ENCODE measurements at regions not wholly inside any gene's neighbourhood (a gene's known extent, or its start where the extent isn't known, plus 50 kb on each side); places are given as distances from the start of the nearest gene placed in this dataset.
A peak's percentile ranks its signal among the peaks of the same experiment; 100 is the strongest.
"Not testable (repeated sequence)": the region's sequence is repeated elsewhere in the genome, so short reads cannot be mapped to it uniquely, and the experiment has no call there.

- DNase-seq: no peak
Observed at GRCh38 chr10:43922335-43923280, 273.9 kb upstream of the ZNF32 start.

DNA sequence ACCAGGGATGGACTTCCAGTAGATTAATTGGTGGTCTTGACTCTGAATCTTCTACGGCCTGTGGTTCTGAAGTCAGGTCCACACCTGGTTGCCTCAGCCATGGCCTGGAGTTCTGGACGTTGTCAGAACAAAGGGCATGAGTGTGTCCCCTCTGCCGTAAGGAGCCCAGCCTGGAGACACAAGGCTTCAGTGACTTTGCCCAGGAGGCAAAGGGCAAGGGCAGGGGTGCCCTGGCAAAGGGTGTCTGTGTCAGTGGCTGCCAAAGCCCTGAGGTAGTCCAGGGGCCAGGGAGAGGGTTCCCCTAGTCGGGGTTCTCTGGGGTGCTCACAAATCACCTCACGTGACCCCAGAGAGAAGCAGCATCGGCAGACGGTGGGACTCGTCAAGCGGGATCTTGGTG lies 273.2 kb upstream of the ZNF32 start:
- DNase-seq: no peak

GRCh38 chr10:43921478-43921877 lies 272.8 kb upstream of the ZNF32 start:
- DNase-seq: no peak

- not testable (repeated sequence) for DNase-seq
Observed at GRCh38 chr10:43920236-43920758, 271.6 kb upstream of the ZNF32 start.

GRCh38 chr10:43913676-43914235 lies 265.1 kb upstream of the ZNF32 start:
- no peak for DNase-seq

DNA sequence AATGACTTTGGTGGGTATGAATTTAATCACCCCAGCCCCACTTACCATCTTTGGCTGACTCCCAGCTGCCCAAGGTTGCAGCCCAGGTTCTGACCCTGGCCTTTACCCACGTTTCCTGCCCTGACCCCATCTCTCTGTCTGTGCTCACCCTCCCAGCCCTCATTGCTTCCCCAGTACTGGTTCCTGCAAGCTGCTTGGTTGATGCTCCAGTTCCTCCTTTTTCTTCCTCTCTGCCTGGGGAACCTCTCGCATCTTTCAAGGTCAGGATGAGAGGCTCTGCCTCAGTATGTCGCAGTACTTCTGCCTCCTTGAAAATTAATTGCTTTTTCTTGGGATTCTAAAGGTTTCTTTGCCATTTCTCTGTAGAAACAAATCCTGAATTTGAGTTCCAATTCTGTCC lies 263.8 kb upstream of the ZNF32 start:
- no peak for DNase-seq

- peak; percentile 37 for DNase-seq
Observed at GRCh38 chr10:43906490-43906889, 257.8 kb upstream of the ZNF32 start.

DNA sequence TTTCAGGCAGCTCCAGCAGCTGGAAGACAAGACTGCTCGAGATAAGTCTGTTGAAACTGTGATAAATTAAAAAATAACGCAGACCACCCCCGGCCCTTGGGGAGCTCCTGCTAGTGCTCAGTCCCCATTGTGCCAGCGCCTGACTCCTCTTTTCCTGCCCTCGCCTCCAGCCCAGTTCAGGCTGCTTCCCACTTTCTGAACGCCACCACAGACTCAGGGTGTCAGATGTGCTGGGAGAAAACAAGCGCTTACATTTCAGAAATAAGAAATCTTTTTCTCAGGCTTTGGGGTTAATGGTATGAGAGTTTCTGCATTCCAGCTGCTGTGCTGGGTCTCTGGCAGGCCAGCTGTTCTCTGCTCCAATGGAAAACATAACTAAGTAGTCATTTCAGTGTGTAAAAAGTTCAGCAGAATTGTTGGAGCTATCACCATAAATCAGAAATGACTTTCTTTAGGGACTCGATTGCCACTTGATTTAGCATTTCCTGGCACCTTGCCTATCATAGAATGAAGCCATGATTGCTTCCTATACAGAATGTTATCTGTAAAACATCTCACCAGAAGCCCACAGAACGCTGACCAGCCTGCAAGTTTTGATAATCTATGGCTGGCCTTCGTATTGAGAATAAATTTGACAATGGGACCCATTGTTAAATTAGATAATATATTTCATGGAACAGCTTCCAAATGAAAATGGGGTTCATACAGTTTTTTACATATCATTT lies 257.0 kb upstream of the ZNF32 start:
- peak; percentile 79 for DNase-seq

DNA sequence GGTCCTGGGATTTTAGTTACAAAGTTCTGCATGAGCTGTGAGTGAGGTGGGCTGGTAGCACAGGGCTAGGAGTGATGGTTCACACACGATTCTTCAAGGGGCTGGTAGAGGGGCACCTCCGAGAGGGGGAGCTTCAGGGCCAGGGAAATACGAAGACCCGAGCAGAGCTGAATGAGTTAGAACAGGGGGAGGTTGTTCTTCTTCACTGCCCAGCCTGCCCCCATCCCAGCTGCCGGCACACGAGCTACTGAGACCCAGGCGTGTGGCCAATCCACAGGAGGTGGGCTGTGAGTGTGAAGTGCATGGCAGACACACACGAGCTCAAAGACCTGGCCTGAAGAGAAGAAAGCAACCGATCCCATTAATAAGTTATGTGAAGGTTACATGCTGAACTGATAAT lies 256.2 kb upstream of the ZNF32 start:
- DNase-seq: peak; percentile 40

DNA sequence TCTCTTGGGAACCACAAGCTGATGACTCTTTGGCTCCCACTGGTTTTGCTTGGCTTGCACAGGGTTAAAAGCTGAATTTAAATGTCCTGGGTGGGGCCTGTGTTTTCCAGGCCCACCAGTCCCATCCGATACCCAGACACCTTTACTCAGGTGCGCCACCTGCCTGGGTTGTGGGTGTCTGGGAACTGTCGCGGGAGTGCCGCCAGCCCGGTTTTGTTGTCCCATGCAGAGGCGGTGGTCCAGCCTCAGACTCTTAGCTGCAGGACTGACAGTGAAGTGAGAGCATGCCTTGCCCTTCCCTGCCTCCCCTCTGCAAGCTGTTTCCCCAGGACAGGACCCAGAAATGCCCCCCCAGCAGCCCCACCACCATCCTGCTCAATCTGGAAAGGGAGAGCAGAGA lies 255.6 kb upstream of the ZNF32 start:
- DNase-seq: peak; percentile 12

DNA sequence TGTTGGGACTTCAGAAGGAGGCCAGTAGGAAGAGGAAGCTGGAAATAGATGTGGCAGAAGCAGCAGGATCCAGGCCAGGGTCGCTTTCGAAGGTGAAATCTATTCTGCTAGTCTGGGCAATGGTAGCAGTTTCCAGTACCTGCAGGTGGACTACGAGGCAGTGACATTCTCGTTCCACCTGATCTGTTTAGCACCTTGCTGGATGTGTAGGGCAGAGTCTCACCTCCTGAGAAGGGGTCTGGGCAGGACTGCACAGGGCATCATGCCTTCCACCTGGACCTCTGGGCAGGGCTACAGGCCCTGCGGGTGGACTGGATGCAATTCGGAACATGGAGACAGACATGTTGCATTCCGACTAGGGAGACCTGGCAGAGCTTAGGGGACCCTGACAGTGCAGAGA lies 254.8 kb upstream of the ZNF32 start:
- DNase-seq: peak; percentile 11

DNA sequence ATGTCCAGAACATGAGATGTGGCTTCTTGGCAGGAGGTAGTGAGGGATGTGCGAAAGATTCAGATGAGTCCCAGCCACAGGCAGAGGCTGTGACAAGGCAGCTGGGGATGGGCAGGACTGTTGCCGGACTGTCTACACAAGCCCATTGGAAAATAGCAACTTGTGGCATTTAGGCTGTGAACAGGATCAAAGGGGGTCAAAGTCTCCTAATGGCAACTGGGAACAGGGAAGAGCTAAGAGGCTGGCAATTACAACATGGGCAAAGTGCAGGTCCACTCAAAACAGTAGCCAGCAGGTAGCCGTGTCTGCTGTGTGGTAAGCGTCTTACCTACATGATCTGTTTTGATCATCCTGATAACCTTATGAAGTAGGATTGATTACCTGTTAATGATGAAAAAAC lies 254.2 kb upstream of the ZNF32 start:
- peak; percentile 11 for DNase-seq

- no peak for DNase-seq
Observed at GRCh38 chr10:43901744-43902504, 253.2 kb upstream of the ZNF32 start.

- no peak for DNase-seq
Observed at GRCh38 chr10:43901302-43901701, 252.6 kb upstream of the ZNF32 start.

DNA sequence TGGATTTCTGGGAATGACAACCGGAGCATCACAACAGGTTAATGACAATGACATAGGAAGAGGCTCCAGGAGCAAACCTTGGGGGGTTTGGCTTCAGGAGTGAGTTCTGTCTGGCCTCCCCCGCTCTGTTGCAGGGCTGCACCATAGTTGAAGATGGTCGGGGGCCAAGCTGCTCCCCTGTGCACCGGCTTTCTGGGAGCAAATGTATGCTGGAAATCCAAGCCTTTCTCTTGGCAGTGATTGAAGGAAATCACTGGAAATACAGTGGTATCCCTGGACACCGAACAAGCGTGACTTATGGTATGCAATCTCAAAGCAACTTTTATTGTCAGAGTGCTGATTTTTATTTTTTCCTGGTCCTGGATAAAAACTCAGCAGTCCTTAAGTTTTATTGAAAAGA lies 251.9 kb upstream of the ZNF32 start:
- peak; percentile 55 for DNase-seq

DNA sequence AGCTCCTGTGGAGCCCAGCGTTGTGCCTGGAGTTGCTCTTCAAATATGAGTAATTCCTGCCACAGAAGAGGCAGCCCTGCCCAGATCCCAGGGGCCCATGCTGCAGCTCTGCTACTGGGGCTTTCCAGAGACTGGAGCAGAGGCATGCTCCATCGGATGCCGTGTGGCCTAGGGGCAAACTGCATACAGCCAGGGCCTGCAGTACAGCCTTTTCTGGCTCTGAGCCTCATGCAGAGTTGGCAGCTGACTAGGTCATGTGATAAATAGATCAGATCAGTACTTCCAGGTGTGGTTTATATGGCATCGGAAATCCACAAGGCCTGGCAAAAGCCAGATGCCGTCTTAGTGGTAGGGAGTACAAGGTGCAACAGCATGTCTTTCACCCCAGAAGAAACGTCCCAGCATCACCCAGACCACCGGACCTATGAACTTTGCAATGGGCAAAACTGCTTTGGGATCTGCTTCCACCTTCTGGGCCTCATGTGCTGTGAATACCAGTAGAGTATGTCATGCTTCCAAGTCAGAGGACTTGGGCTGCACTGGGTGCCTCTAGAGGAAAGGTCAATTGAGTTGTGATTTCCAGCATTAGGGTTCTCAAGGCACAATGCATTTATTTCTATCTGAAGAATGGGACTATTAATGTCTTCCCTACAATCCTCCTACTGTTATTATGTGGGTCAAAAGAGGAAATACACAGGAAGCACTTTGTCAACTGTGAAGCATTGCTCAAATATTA lies 250.7 kb upstream of the ZNF32 start:
- no peak for DNase-seq

DNA sequence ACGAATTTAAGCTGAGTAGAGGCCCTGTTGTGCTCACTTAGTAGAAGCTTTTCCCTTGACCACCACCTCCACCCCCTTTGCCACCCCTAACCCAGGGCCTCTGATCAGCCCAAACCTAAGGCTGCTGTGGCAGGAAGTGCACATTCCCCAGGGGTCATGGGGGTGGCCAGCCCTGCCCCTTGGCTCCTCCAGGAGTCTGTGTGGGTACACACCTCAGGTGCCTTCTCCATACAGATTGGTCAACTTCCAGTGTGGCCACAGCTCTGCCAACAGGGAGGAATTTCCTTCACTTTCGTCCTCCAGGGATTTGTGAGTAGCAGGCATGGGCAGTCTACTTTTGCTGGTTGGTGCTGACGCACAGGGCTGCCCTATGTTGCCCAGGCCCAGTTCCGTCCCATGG lies 249.9 kb upstream of the ZNF32 start:
- no peak for DNase-seq

DNA sequence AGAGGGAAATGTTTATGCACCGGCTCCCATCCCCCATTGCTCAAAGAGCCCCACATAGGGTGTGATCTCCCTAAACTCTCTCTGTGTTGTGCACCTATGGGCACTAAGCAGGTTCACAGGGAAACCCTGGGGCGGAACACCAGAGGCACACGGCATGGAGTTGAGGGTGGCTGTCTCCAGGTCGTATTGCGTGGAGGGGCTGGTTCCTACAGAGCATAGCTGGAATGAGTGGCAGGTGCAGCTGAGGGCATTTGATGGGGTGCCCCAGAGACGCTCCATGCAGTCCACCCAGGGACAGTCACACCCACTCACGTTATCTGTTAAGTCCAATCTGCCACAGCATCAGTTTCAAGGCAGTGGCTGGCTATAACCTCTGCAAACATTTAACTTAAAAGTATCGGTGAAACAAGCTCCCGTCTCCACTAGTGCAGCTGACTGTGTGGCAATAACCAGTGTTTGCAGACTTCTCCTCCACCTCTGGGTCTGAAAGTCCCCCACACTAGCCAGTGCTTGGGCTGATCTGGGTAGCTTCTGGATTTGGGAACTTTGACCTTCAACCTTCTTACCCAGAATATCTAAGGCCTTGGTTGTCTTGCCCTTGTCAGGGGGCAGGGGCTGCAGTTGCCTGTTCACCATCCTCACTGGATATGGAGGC lies 249.2 kb upstream of the ZNF32 start:
- DNase-seq: no peak

GRCh38 chr10:43892062-43892770 lies 243.5 kb upstream of the ZNF32 start:
- no peak for DNase-seq

DNA sequence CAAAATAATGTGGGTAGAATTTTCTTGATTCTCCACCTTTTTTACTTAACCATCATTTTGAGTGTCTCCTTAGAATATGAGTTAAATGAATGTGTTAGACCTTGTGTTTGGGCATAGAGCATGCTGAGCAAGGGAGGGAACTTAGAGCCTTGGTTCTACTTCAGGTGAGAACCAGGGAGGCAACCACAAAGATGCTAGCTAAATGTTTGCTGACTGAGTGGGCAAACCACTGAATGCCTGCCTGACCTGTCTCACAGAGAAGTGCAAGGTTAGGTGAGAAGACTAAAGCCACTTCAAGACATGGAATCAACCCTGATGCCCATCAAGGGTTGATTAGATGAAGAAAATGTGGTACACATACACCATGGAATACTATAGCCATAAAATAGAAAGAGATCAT lies 242.6 kb upstream of the ZNF32 start:
- DNase-seq: no peak

- no peak for DNase-seq
Observed at GRCh38 chr10:43890124-43890523, 241.4 kb upstream of the ZNF32 start.
